GM18861 (cell line): ENCODE measurements at regions not wholly inside any gene's neighbourhood (a gene's known extent, or its start where the extent isn't known, plus 50 kb on each side); places are given as distances from the start of the nearest gene placed in this dataset.

Experiments used
- ATAC-seq: cut with Tn5 transposase; IDR thresholded peaks from one replicate; pipeline ENCODE4 v1.9.1; 2021; ENCODE audit not compliant: unreplicated experiment

DNA sequence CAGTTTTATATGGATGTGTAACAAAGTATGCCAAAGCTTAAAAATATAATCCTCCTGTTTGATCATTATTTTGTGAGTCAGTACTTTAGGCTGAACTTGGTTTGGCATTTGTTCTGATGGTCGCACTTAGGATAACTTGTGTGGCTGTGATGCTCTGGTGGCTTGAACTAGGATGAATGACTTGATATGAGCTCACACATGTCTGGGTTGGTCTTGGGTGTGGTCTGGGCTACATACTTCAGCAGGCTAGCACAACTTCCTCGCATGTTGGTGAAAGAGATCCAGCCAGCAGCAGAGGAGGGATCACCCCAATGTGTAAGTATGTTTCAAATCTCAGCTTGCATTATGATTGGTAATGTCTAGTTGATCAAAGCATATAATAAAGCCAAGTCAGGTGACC lies 969.1 kb upstream of the PCDH9 start:
- ATAC-seq = no peak

DNA sequence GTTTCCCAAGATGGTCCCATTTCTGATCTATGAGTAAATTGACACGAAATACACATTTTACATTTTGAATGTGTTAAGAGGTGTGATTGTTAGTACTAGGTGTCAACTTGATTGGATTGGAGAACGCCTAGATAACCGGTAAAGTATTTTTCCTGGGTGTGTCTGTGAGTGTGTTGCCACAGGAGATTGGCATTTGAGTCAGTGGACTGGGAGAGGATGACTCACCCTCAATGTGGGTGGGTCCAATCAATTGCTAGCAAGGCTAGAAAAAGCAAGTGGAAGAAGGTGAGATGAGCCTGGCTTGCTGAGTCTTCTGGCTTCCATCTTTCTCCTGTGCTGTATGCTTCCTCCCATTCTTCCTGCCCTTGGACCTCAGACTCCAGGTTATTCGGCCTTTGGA lies 960.7 kb upstream of the PCDH9 start:
- no peak for ATAC-seq

DNA sequence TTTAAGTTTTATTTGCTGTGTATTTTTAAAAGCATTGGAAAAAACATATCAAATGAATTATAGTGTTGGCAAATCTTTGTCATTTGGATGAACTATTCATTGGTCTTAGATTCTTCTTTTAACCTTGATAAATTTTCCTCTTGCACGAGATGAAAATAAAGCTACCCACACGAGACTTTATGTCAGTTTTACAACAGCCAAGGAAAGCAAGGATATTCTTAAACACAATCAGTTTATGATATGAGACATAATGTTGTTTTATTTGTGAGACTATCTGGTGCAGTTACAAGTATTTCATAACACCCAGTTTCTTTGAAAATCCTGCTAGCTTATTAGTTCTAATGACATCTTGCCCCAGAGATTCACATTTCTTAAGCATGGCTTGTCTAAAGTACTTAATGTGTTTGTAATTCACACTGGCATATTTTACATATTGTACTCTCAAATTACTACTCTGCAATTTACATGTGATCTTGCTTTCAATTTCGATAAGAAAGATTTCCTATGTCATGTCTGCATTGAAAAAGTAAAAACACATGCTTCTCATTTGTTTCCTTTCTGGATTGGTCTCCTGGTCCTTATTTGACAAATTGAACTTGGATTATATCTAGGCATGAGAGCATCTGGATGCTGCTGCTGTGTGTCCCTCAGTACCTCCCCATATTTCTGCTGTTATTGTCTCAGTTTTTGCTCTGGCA lies 955.5 kb upstream of the PCDH9 start:
- ATAC-seq = no peak

DNA sequence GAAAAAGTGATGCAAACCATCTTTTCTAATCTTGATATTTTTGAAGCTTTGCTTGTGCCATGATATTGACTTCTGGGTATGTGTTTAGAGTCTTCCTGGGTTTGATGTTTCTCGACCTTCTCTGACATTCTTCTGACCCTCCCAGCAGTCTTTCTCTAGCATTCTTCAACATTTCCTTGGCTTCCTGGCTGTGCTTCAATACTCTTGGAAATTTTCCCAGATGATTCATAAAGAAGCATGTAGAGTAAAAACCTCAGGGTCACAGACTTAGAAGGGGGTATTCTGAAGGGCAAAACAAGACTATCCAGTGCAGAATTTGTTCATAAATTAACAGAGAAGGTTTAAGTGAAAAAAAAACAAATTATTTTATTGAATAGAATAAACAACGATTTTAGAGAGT lies 946.3 kb upstream of the PCDH9 start:
- ATAC-seq = no peak

DNA sequence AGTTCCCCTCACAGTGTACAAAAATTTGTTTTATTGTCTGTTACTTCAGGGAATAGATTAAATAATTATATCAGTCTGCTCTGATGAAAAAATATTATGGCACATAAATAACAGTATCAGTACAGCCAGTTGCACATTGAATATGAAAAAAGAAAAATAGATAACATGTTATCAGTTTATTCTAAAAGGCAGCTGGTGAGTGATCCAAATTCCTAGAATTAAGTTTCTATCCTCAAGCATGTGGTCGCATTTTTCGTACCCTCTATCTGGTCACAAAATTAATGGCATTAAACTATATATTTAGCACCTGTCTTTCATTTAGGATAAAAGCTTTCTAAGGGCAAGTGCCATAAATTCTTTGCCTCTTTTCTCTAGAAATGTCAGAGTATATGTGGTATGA lies 944.8 kb upstream of the PCDH9 start:
- no peak for ATAC-seq

DNA sequence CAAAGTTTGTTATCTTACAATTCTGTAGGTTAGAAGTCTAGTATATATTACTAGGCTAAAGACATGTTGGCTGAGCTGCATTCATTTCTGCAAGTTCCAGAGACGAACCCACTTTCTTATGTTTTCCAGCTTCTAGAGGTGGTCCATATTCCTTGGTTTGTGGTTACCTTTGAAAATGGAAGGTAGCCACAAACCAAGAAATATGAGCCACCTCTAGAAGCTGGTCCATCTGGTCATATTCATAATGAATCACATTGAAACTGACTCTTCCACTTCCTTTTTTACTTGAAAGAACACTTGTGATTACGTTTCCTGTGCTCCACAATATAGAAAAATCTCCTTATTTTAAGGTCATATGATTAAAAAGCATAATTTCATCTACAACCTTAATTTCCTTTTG lies 943.0 kb upstream of the PCDH9 start:
- ATAC-seq = no peak

DNA sequence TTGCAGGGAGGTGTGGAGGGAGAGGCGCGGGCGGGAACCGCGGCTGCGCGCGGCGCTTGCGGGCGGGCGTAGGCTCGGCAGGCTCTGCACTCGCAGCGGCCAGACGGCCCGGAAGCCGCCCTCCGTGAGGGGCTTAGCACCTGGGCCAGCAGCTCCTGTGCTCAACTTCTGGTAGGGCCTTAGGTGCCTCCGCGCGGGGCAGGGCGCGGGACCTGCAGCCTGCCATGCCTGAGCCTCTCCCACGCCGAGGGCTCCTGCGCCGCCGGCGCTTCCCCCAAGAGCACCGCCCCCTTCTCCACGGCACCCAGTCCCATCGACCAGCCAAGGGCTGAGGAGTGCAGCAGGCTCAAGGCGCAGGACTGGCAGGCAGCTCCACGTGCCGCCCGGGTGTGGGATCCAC lies 940.8 kb upstream of the PCDH9 start:
- no peak for ATAC-seq

DNA sequence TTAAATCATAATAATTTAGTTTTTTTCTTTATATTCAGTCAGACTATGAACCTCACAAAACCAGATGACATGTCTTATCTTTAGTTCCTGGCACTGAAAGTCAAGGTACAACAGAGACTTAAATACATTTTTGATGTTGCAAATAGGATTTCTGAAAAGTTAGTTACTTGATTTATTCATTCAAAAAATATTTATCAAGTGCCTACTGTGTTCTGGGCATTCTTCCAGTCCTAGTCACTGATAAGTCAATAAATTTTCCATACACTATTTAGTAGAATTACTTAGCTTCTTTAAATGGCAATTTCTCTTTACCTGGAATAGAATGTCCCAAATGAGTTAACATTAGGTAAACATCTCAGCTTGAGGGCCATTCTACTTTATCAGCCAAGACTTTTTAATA lies 938.3 kb upstream of the PCDH9 start:
- no peak for ATAC-seq

DNA sequence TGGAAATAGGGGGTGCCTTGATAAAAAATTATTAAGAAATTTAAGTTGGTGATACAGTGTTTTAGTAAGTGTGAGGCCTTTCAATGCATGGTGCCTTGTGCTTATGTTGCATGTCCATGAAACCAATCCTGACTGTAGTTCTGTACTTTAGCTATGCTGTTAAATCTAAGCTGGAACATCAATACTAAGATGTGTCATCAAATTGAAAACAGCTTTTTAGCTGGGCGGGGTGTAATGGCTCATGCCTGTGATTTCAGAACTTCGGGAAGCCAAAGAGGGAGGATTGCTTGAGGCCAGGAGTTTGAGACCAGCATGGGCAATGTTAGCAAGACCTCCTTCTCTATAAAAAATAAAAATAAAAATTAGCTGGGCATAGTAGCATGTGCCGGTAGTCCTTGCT lies 930.3 kb upstream of the PCDH9 start:
- ATAC-seq = no peak

DNA sequence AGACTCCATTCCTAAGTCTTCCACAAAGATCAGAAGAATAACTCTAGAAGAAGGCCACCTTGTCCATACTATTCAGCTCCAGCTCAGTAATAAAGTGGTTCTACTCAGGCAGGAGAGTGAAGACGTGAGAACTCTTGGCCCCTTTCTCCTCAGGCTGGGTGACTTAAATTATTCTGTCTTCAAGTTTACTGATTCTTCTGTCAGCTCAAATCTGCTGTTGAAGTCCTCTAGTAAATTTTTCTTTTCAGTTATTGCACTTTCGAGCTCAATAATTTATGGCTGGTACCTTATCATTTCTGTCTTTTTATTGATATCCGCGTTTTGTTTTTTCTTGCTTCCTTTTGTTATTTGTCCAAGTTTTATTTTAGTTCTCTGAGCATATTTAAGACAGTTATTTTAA lies 922.3 kb upstream of the PCDH9 start:
- no peak for ATAC-seq

DNA sequence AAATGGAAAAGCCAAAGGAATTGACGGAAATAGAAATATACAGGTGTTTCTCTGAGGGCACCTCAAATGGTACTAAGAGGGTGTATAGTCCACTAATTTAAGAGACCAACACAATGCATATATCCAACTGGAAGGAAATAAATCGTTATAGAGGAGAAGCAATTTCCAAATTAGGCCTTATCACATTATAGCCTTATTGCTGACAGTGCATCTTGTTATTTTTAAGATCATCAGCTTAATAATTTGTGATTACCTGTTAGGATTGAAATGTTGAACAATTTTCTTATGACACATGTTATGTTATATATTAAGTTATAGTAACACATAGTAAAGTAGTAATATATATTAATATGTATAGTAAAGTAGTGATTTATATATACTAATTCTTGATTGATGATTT lies 915.7 kb upstream of the PCDH9 start:
- no peak for ATAC-seq

DNA sequence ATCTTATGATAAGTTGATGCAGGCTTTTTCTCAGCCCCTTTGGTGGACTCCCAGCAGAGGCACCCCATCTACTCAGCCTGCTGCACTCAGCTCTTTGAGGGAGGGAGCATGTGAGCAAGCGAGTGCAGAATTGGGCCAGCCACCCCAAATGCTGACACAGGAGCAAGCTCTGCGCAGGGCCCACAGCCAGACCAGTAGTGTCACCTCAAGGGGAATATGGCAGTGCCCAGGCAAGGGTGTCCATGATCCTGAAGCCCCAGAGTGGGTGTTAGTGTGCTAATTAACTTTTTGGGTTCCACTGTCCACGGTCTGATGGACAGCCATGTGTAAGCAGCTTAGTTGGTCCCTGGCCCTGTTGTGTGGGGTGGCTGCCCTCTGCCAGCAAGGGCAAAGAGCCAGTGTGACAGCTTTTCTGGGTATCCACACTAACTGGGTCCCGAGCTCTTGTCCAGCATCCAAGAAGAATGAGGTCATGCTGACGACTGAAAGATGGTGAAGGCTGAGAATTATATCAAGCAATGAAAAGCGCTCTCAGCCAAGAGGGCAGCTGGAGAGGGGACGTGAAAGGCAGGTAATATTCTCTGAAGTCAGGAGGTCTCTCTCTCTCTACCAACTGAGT lies 898.3 kb upstream of the PCDH9 start:
- no peak for ATAC-seq

DNA sequence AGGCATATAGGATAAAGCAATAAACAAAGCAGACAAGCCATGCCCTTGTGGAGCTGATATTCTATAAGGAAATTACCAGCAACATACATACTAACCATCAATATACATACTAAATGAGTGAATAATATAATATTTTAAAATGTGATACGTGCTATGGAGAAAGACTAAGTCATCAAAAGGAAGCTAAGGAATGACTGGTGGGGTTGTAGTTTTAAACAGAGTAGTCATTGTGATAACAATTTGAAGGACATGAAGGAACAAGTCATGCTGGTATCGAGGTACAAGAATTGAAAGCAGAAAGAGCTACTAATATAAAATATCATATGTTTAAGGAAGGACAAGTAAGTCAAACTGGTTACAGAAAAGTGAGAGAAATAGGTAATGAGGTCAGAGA lies 894.9 kb upstream of the PCDH9 start:
- no peak for ATAC-seq

DNA sequence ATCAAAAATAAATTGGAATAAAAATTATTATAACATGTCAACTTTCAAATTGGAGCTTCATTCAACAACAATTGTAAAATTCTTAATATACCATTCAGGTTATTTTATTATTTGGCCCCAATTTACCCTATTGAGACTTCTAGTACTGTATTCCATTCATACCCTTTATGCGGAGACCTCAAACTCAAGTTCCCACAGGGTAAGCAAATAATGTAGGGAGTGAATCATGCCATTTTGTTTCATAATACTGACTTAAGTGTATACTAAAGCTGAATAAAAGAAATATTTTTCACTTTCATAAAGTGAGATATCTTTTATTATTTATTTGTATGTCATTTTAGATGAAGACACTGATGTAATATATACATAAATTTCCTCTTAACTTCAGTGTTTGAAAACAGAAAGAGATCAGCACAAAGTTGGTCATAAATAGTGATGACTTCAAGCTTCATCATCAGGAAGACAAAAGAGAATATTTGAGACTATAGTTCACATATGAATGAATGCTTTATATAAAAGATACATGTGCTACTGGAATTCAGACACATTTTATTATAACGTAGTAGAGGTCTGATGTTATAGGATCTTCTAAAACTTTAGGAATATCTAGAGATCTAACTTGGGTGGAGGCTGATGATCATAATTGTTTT lies 894.4 kb upstream of the PCDH9 start:
- ATAC-seq = no peak

DNA sequence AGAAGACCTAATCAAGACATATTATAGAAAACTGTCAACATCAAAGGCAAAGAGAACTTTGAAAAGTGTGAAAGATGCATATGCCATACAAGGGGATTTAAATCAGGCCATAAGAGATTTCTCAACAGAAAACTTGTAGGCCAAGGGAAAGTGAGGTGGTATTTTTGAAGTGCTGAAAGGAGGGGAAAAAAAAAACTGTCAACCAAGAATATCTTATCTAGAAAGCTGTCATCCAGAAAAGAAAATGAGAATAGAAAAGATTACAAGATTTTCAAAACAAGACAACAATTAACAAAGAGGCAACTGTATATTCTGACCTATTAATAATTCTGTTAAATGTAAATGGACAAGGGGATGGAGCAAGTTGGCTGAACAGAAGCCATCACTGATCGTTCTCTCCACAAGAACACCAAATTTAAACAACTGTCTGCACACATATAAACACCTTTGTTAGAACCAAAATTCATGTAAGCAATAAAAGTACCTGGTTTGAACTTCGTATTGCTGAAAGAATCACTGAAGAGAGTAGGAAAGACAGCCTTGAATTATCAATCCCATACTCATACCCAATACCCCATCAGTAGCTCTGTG lies 880.1 kb upstream of the PCDH9 start:
- ATAC-seq = no peak

DNA sequence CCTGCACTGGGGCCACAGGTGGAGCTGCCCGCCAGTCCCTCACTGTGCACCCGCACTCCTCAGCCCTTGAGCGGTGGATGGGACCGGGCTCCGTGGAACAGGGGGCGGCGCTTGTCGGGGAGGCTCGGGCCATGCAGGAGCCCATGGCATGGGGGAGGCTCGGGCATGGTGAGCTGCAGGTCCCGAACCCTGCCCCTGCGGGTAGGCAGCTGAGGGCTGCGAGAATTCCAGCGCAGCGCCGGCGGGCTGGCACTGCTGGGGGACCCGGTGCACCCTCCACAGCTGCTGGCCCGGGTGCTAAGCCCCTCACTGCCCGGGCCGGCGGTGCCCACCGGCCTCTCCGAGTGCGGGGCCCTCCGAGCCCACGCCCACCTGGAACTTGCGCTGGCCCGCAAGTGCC lies 877.5 kb upstream of the PCDH9 start:
- ATAC-seq = no peak

DNA sequence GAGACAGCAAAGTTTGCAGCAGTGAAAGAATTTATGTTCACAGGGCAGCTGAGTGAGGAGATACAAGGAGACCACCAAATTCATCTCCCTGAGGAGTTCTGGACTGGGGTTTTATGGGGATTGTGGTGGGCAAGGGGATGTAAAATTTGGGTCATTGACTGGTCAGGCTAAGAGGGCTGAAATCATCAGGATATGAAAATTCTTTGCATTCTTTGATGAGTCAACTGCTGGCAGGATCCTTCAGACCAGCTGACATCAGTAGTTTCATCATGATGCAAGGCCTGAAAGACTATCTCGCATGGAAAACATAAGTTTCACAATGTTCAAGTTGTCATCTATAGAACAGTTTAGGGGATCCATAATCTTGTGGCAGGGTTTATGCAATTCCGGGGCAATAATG lies 869.5 kb upstream of the PCDH9 start:
- no peak for ATAC-seq

DNA sequence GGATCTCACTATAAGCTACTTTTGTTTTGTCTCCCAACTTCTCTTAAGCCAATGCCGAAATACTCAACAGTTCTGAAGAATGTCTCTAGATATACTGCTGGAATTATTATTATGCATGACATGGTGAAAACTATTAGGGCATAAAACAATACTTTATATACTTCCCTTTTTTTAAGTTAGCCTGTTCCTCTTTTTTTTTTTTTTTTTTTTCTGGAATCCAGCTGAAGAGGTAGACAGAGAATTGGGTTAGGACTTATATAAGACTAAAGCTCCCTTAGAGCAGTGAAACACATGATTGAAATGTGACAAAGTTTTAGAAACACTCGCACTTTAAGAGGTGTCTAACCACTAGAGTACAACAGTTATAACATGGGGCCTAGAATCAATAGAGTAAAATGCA lies 850.9 kb upstream of the PCDH9 start:
- ATAC-seq = no peak

DNA sequence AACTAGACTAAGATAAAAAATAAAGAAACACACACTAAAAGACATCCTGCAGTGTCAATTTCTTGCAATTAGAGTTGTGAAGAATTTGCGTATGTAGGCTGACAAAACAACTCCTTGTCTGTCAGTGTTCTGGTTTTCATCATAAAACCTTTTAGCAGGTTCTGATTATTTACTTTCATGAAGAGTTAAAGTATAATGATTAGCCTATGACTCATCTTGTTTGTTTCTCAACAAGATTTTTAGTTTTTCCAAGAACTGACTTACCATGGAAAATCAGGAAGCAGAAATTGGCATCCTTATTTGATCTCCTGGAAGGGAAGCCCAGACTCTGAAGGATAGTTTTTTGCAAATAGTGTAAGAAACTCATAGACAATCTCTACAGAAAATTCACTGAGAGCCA lies 848.7 kb upstream of the PCDH9 start:
- ATAC-seq = no peak

DNA sequence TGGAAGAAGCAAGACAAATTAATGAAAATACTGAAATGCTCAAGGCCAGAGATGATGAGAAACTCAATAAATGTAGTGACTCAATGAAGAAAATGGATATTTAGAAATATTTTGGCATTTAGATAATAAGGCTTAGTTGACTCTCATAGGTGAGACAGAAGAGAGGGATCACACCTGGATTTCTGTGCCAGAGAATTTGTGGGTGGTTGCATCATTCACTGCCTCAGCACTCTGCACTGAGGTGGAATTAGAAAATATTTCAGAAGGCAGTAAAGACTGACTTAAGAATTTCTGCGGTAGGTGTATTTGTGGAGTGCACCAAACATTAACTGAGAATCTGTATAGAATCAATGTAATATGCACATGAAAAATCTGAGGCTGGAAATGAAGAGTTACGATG lies 848.3 kb upstream of the PCDH9 start:
- no peak for ATAC-seq

DNA sequence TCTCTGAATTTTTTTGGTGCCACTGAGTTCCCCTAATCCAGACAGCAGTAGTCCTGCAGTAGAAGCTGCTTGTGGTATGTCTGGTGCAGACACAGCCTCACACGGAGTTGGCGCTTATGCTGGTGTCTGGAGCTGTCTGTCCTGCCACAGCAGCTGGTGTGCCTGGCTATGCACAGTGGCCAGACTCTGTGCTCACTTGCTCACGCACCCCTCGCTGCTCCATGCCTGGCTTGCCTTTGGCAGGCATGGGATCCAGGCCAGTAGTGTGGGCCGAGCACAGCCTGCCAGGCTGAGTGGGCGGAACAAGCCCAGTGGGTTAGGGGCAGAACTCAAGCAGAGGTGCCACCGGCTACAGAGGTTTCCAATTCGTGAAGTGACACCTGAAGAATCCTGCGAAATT lies 845.9 kb upstream of the PCDH9 start:
- no peak for ATAC-seq

DNA sequence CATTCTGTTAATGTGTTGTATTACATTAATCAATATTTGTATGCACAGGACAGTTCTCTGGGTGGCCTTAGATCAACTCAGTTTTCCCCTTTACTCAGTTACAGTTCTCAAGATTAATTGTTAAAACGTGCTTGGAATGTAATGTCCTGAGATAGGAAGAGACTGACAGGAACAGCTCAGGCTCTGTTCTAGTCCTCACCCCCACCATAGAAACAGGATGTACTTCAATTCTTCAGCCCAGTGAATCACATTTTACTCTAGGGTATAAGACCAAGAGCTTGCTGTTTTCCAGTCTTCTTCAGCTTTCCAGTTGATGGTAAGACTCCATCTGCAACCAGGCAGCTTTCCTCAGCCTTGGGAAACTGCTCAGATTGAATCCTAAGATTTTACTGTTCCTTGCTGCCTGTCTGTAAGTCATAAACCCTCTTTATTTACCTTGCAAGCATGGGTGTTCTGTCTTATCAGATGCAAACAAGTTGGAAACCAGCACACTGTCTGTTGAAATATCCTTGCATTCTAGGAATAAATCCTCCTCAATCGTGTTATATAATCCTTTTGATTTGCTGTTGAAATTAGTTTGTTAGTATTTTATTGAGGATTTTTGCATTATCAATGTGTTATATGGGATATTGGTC lies 836.9 kb upstream of the PCDH9 start:
- ATAC-seq = no peak
